ENCODE measurements at regions not wholly inside any gene's neighbourhood (a gene's known extent, or its start where the extent isn't known, plus 50 kb on each side); places are given as distances from the start of the nearest gene placed in this dataset.

- no peak overlapping the region for H3K27ac ChIP-seq
- DNase-seq (no peak), ATAC-seq (no peak)
- TF ChIP-seq CTCF (IDR thresholded peaks at IDR 0.05) (no peak), POLR2A (IDR thresholded peaks at IDR 0.05) (no peak)
- intact Hi-C loops (cut with DNase I) = no loop called here
- H3K9me3 ChIP-seq = no peaks in the 10 kb centered on the region
- H3K4me3 ChIP-seq = no peak overlapping the region
- WGBS (ENCODE audit: insufficient coverage, low coverage, low lambda C conversion rate, missing lambda C conversion rate) = no CpG with 5 or more reads among the region's 1 CpG
- no peaks in the 10 kb centered on the region for H3K4me1 ChIP-seq
- no peaks in the 10 kb centered on the region for H3K27me3 ChIP-seq
- no peaks in the 10 kb centered on the region for H3K36me3 ChIP-seq
These were observed 101.6 kb downstream of the MAF start for GRCh38 chr16:79498928-79499327.

- no peak for ATAC-seq
- no peaks in the 10 kb centered on the region for H3K4me1 ChIP-seq
- H3K27ac ChIP-seq = no peak overlapping the region
- no peaks in the 10 kb centered on the region for H3K9me3 ChIP-seq
- WGBS (ENCODE audit: insufficient coverage, low coverage, low lambda C conversion rate, missing lambda C conversion rate) = 88% methylated on average over 6 of the region's 6 CpGs
- H3K36me3 ChIP-seq = no peaks in the 10 kb centered on the region
- TF ChIP-seq POLR2A (IDR thresholded peaks at IDR 0.05) (no peak), CTCF (IDR thresholded peaks at IDR 0.05) (no peak)
- H3K4me3 ChIP-seq = no peak overlapping the region
- intact Hi-C loops (cut with DNase I) = no loop called here
- DNase-seq = no peak
- no peaks in the 10 kb centered on the region for H3K27me3 ChIP-seq
These were observed 102.8 kb downstream of the MAF start for GRCh38 chr16:79497606-79498350.

GRCh38 chr16:79493911-79494310 lies 106.6 kb downstream of the MAF start:
- 57% methylated on average over 2 of the region's 2 CpGs for WGBS (ENCODE audit: insufficient coverage, low coverage, low lambda C conversion rate, missing lambda C conversion rate)
- intact Hi-C loops (cut with DNase I) = no loop called here
- Histone ChIP-seq H3K4me3 (no peak overlapping the region), H3K36me3 (no peaks in the 10 kb centered on the region), H3K27me3 (no peaks in the 10 kb centered on the region), H3K9me3 (no peaks in the 10 kb centered on the region), H3K27ac (no peak overlapping the region), H3K4me1 (no peaks in the 10 kb centered on the region)
- TF ChIP-seq CTCF (IDR thresholded peaks at IDR 0.05) (no peak), POLR2A (IDR thresholded peaks at IDR 0.05) (no peak)
- ATAC-seq (no peak), DNase-seq (no peak)

GRCh38 chr16:79492036-79492435 lies 108.5 kb downstream of the MAF start:
- H3K27me3 ChIP-seq = no peaks in the 10 kb centered on the region
- 80% methylated on average over 8 of the region's 10 CpGs for WGBS (ENCODE audit: insufficient coverage, low coverage, low lambda C conversion rate, missing lambda C conversion rate)
- no peaks in the 10 kb centered on the region for H3K9me3 ChIP-seq
- H3K36me3 ChIP-seq = no peaks in the 10 kb centered on the region
- no peaks in the 10 kb centered on the region for H3K4me1 ChIP-seq
- no peak for DNase-seq
- intact Hi-C loops (cut with DNase I) = no loop called here
- H3K27ac ChIP-seq = no peak overlapping the region
- no peak for ATAC-seq
- TF ChIP-seq CTCF (IDR thresholded peaks at IDR 0.05) (no peak), POLR2A (IDR thresholded peaks at IDR 0.05) (no peak)
- no peak overlapping the region for H3K4me3 ChIP-seq
